H1 (cell line): ENCODE measurements at regions not wholly inside any gene's neighbourhood (a gene's known extent, or its start where the extent isn't known, plus 50 kb on each side); places are given as distances from the start of the nearest gene placed in this dataset.

ENCODE experiments used
- CTCF ChIA-PET: fragments of 300-600 bp; sonication (Branson Sonifier 250); formaldehyde crosslinking; loops from one replicate; lab custom pipeline; 2021; ENCODE audit not compliant: partially characterized antibody; lab: Charles Lee
- POLR2A ChIA-PET: fragments of 300-600 bp; sonication (Branson Sonifier 250); formaldehyde crosslinking; loops from one replicate; lab custom pipeline; 2021; ENCODE audit warnings: inconsistent platforms; ENCODE audit not compliant: partially characterized antibody; lab: Charles Lee
- DNase-seq, 2 experiments: peaks; one replicate each; pipeline versions ENCODE4 v3.0.0 to v3.0.0-alpha.2; 2010 to 2022; ENCODE audit warnings: low spot score in 2 of 2, low read depth in 1 of 2, mixed read lengths in 1 of 2
- FAIRE-seq: peaks from 2 replicates; lab custom pipeline; 2011; peaks lifted over from hg19 to GRCh38; lab: Jason Lieb, UNC
- H2AFZ ChIP-seq: 2 replicates; pipeline ENCODE4 v1.8.1; 2012; ENCODE audit warnings: low read length, inconsistent platforms
- H2AK5ac ChIP-seq: 2 replicates; pipeline ENCODE4 v1.6.1; 2013; ENCODE audit warnings: low read depth, low read length
- H2BK120ac ChIP-seq: replicated peaks from 2 replicates; pipeline ENCODE3; 2013; ENCODE audit warnings: low read depth, low read length, inconsistent platforms
- H2BK12ac ChIP-seq: 2 replicates; pipeline ENCODE4 v1.6.1; 2013; ENCODE audit warnings: low read depth, low read length
- H2BK15ac ChIP-seq: 2 replicates; pipeline ENCODE4 v1.6.1; 2013; ENCODE audit warnings: low read length
- H2BK20ac ChIP-seq: 2 replicates; pipeline ENCODE4 v1.6.1; 2013; ENCODE audit warnings: low read length
- H2BK5ac ChIP-seq: 2 replicates; pipeline ENCODE4 v1.6.1; 2013; ENCODE audit warnings: low read depth, low read length
- H3K14ac ChIP-seq: 2 replicates; pipeline ENCODE4 v1.6.1; 2013; ENCODE audit warnings: inconsistent platforms; ENCODE audit not compliant: insufficient read length
- H3K18ac ChIP-seq: 2 replicates; pipeline ENCODE4 v1.6.1; 2013; ENCODE audit warnings: low read length; ENCODE audit errors: extremely low read depth
- H3K23ac ChIP-seq: 2 replicates; pipeline ENCODE4 v1.6.1; 2013; ENCODE audit warnings: inconsistent platforms; ENCODE audit not compliant: insufficient read length
- H3K23me2 ChIP-seq: 2 replicates; pipeline ENCODE4 v1.6.1; 2013; ENCODE audit warnings: low read depth, low read length
- H3K27ac ChIP-seq: 2 replicates; pipeline ENCODE4 v1.6.1; 2011; ENCODE audit warnings: low read depth, low read length, inconsistent platforms
- H3K27me3 ChIP-seq, 4 experiments: replicated peaks in 1 of 4; 1 replicate in 1 of 4; 2 replicates in 3 of 4; pipeline versions ENCODE4 v1.6.1 to v1.8.1; 2011 to 2013; ENCODE audit warnings: low read length in 3 of 4, mild to moderate bottlenecking in 3 of 4, inconsistent platforms in 2 of 4, mixed read lengths in 2 of 4, moderate library complexity in 1 of 4; ENCODE audit not compliant: control insufficient read depth in 3 of 4, insufficient read depth in 3 of 4; ENCODE audit errors: extremely low read depth in 1 of 4
- H3K36me3 ChIP-seq, 4 experiments: 2 replicates each; pipeline versions ENCODE4 v1.6.1 to v1.8.1; 2011 to 2013; ENCODE audit warnings: mild to moderate bottlenecking in 4 of 4, low read length in 3 of 4, moderate library complexity in 2 of 4, control low read depth in 1 of 4, inconsistent platforms in 1 of 4; ENCODE audit not compliant: insufficient read depth in 4 of 4, control insufficient read depth in 2 of 4
- H3K4ac ChIP-seq: replicated peaks from 2 replicates; pipeline ENCODE3; 2013; ENCODE audit warnings: low read length, low read depth, mixed read lengths, inconsistent platforms; ENCODE audit not compliant: insufficient read length
- H3K4me1 ChIP-seq, 4 experiments: replicated peaks in 1 of 4; 1 replicate in 1 of 4; 2 replicates in 3 of 4; pipeline versions ENCODE4 v1.6.1 to v1.8.1; 2011 to 2013; ENCODE audit warnings: low read length in 3 of 4, inconsistent platforms in 2 of 4, mixed read lengths in 1 of 4; ENCODE audit not compliant: insufficient read depth in 4 of 4, control insufficient read depth in 3 of 4
- H3K4me2 ChIP-seq, 2 experiments: 2 replicates each; pipeline versions ENCODE4 v1.6.1 to v1.8.1; 2011 to 2013; ENCODE audit warnings: low read depth in 2 of 2, low read length in 2 of 2, control low read depth in 1 of 2, inconsistent platforms in 1 of 2, mild to moderate bottlenecking in 1 of 2; ENCODE audit not compliant: insufficient read depth in 1 of 2
- H3K4me3 ChIP-seq, 4 experiments: fragments of 200-600, 300-600 bp in 1 of 4; sonication (generic), shearing (Covaris generic), sonication (Bioruptor Twin) in 1 of 4; 2 replicates each; pipeline versions ENCODE4 v1.5.1 to v1.8.1; 2011 to 2016; ENCODE audit warnings: low read length in 4 of 4, low read depth in 3 of 4, control low read depth in 2 of 4, inconsistent platforms in 2 of 4, mild to moderate bottlenecking in 2 of 4, mixed read lengths in 1 of 4, moderate library complexity in 1 of 4; ENCODE audit not compliant: insufficient read depth in 2 of 4; ENCODE audit errors: extremely low read depth in 1 of 4
- H3K56ac ChIP-seq: replicated peaks from 2 replicates; pipeline ENCODE3; 2013; ENCODE audit warnings: low read depth, mild to moderate bottlenecking, mixed read lengths, low read length, inconsistent platforms; ENCODE audit not compliant: insufficient read length
- H3K79me1 ChIP-seq: 2 replicates; pipeline ENCODE4 v1.6.1; 2013; ENCODE audit warnings: low read depth, low read length, control low read depth
- H3K79me2 ChIP-seq, 2 experiments: 2 replicates each; pipeline versions ENCODE4 v1.6.1 to v1.8.1; 2012 to 2013; ENCODE audit warnings: low read length in 2 of 2, mild to moderate bottlenecking in 2 of 2, inconsistent platforms in 1 of 2; ENCODE audit not compliant: insufficient read depth in 2 of 2, control insufficient read depth in 1 of 2
- H3K9ac ChIP-seq, 4 experiments: replicated peaks in 1 of 4; 1 replicate in 1 of 4; 2 replicates in 3 of 4; pipeline versions ENCODE4 v1.6.1 to v1.8.1; 2011 to 2013; ENCODE audit warnings: low read depth in 3 of 4, low read length in 3 of 4, control low read depth in 2 of 4, mild to moderate bottlenecking in 2 of 4, moderate library complexity in 2 of 4, inconsistent platforms in 1 of 4; ENCODE audit errors: extremely low read depth in 1 of 4
- H3K9me3 ChIP-seq, 2 experiments: 2 replicates each; pipeline versions ENCODE4 v1.6.1 to v1.8.1; 2012 to 2013; ENCODE audit warnings: mild to moderate bottlenecking in 2 of 2, moderate library complexity in 2 of 2, control low read depth in 1 of 2, inconsistent platforms in 1 of 2, low read depth in 1 of 2, low read length in 1 of 2, mixed read lengths in 1 of 2; ENCODE audit not compliant: insufficient read depth in 2 of 2
- H4K20me1 ChIP-seq, 2 experiments: replicated peaks in 1 of 2; 2 replicates each; pipeline versions ENCODE3 to v1.8.1; 2011 to 2013; ENCODE audit warnings: inconsistent platforms in 2 of 2, low read length in 2 of 2, mild to moderate bottlenecking in 1 of 2; ENCODE audit not compliant: insufficient read depth in 2 of 2, control insufficient read depth in 1 of 2
- H4K5ac ChIP-seq: 2 replicates; pipeline ENCODE4 v1.6.1; 2013; ENCODE audit warnings: low read length, low read depth, mixed read lengths, inconsistent platforms; ENCODE audit not compliant: insufficient read length
- H4K8ac ChIP-seq: 2 replicates; pipeline ENCODE4 v1.8.0; 2013; ENCODE audit warnings: mild to moderate bottlenecking, moderate library complexity, low read length, inconsistent platforms; ENCODE audit not compliant: insufficient read depth; ENCODE audit errors: extremely low read depth
- H4K91ac ChIP-seq: replicated peaks from 2 replicates; pipeline ENCODE3; 2013; ENCODE audit warnings: low read length, mixed read lengths, inconsistent platforms; ENCODE audit not compliant: insufficient read length
- GABPA ChIP-seq: IDR thresholded peaks from 2 replicates; pipeline ENCODE4 v1.6.1; 2011; ENCODE audit warnings: mild to moderate bottlenecking, low read length, moderate library complexity, borderline replicate concordance; ENCODE audit not compliant: insufficient read depth
- MAFK ChIP-seq: IDR thresholded peaks from 2 replicates; pipeline ENCODE4 v1.6.1; 2012; ENCODE audit warnings: low read depth, mild to moderate bottlenecking, improper control_type of control experiment, low read length
- RNF2 ChIP-seq: fragments of 200-900, 300-1000 bp; sonication (generic); IDR thresholded peaks from 2 replicates; pipeline ENCODE4 v1.7.1; 2016; ENCODE audit warnings: borderline replicate concordance, low read depth, mild to moderate bottlenecking, antibody characterized with exemption, low read length; ENCODE audit not compliant: poor library complexity, severe bottlenecking; ENCODE audit errors: missing control alignments
- WGBS, 2 experiments: shearing (Covaris generic) in 1 of 2; methylation state at CpG; one replicate each; pipeline versions ENCODE4 v1.1.6 to v1.1.7; 2013 to 2015; ENCODE audit warnings: low lambda C conversion rate in 2 of 2, mixed read lengths in 2 of 2, inconsistent platforms in 1 of 2, low coverage in 1 of 2, missing lambda C conversion rate in 1 of 2; ENCODE audit not compliant: insufficient replicate concordance in 2 of 2, insufficient coverage in 1 of 2, insufficient read length in 1 of 2; ENCODE audit errors: extremely low coverage in 1 of 2, missing lambda C conversion rate in 1 of 2; 5-methylcytosine and 5-hydroxymethylcytosine counted together

DNA sequence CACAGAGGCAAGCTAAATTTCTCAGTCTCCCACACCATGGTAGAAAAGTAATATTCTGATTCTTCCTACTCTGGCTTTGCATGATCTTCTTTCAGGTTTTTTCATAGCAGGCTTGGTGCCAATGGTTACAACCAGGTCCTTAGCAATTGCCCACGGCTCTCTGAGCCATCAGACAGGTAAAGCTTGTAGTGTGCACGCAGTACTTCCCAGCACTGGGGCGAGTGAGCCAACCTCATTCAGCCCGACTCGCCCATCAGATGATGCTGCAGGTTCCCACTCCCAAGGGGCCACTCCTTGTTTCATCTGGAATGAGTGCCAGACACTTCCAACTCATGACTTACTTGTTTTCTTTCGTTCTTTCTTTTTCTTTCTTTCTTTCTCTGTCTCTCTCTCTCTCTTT, 78.3 kb downstream of the PERP start:
- no peak overlapping the region for H3K27ac ChIP-seq
- TF ChIP-seq RNF2 (no peak), MAFK (no peak), GABPA (no peak)

More for the DNA sequence above, 78.3 kb downstream of the PERP start:
- H2AFZ ChIP-seq: no peak overlapping the region
- no peak overlapping the region for H3K4ac ChIP-seq
- H3K9ac ChIP-seq: no peak overlapping the region
- H3K23me2 ChIP-seq: no peaks in the 10 kb centered on the region
- no peak overlapping the region for H3K18ac ChIP-seq
- no peak overlapping the region for H2BK15ac ChIP-seq
- H3K23ac ChIP-seq: no peak overlapping the region
- ChIA-PET POLR2A (no interaction called here), CTCF (interaction anchor here (0.7 to 2.4 kb wide), 3 partner anchors 22 to 84 kb away, joined by 3 to 16 read pairs (median 3); no protein-coding TSS in a partner anchor)
- H3K9me3 ChIP-seq: no peaks in the 10 kb centered on the region
- no peak overlapping the region for H3K4me3 ChIP-seq
- 82% methylated on average over 6 of the region's 6 CpGs; no CpG with 5 or more reads in 1 of the 2 experiments for WGBS, 2 experiments
- no peak overlapping the region for H2BK12ac ChIP-seq
- no peaks in the 10 kb centered on the region for H3K4me1 ChIP-seq
- H3K36me3 ChIP-seq: no peaks in the 10 kb centered on the region
- no peak overlapping the region for H2AK5ac ChIP-seq
- H3K27me3 ChIP-seq: no peaks in the 10 kb centered on the region
- H4K20me1 ChIP-seq: no peaks in the 10 kb centered on the region
- H2BK5ac ChIP-seq: no peak overlapping the region
- no peak overlapping the region for H2BK120ac ChIP-seq
- H4K5ac ChIP-seq: no peak overlapping the region
- no peak overlapping the region for H4K8ac ChIP-seq
- no peak for FAIRE-seq
- H3K4me2 ChIP-seq: no peak overlapping the region
- no peak overlapping the region for H3K56ac ChIP-seq
- H3K79me2 ChIP-seq: no peaks in the 10 kb centered on the region
- no peak overlapping the region for H4K91ac ChIP-seq
- DNase-seq: no peak
- no peak overlapping the region for H3K14ac ChIP-seq
- H3K79me1 ChIP-seq: no peaks in the 10 kb centered on the region
- no peak overlapping the region for H2BK20ac ChIP-seq
